Superior temporal gyrus (tissue), 1 donor: ENCODE measurements at regions not wholly inside any gene's neighbourhood (a gene's known extent, or its start where the extent isn't known, plus 50 kb on each side); places are given as distances from the start of the nearest gene placed in this dataset.

Experiments
- DNase-seq: peaks from one replicate; pipeline ENCODE4 v3.0.0-alpha.2; 2016; ENCODE audit errors: extremely low spot score

- DNase-seq, result no peak
Measured at GRCh38 chr9:135308821-135309762, 170.5 kb upstream of the PPP1R26 start.

- DNase-seq, result no peak
Measured at GRCh38 chr9:135309763-135310125, 169.8 kb upstream of the PPP1R26 start.

GRCh38 chr9:135310134-135310533 is 169.4 kb upstream of the PPP1R26 start:
- no peak for DNase-seq

- DNase-seq, result no peak
Measured at GRCh38 chr9:135315572-135315971, 164.0 kb upstream of the PPP1R26 start.

- no peak for DNase-seq
Measured at GRCh38 chr9:135320331-135320730, 159.3 kb upstream of the PPP1R26 start.

GRCh38 chr9:135320943-135321342 is 158.6 kb upstream of the PPP1R26 start:
- DNase-seq, result no peak

- DNase-seq, result no peak
Measured at GRCh38 chr9:135321580-135321979, 158.0 kb upstream of the PPP1R26 start.

- no peak for DNase-seq
Measured at GRCh38 chr9:135324329-135324728, 155.3 kb upstream of the PPP1R26 start.

GRCh38 chr9:135326141-135326540 is 153.4 kb upstream of the PPP1R26 start:
- no peak for DNase-seq

GRCh38 chr9:135326633-135327152 is 152.9 kb upstream of the PPP1R26 start:
- no peak for DNase-seq

GRCh38 chr9:135328485-135329417 is 150.8 kb upstream of the PPP1R26 start:
- no peak for DNase-seq

GRCh38 chr9:135329571-135330306 is 149.8 kb upstream of the PPP1R26 start:
- DNase-seq, result no peak

- no peak for DNase-seq
Measured at GRCh38 chr9:135330307-135330631, 149.3 kb upstream of the PPP1R26 start.

GRCh38 chr9:135330685-135331590 is 148.6 kb upstream of the PPP1R26 start:
- DNase-seq, result no peak

- no peak for DNase-seq
Measured at GRCh38 chr9:135332516-135332915, 147.1 kb upstream of the PPP1R26 start.

- no peak for DNase-seq
Measured at GRCh38 chr9:135332979-135333748, 146.4 kb upstream of the PPP1R26 start.

GRCh38 chr9:135334953-135335460 is 144.6 kb upstream of the PPP1R26 start:
- DNase-seq, result no peak

GRCh38 chr9:135335691-135336181 is 143.8 kb upstream of the PPP1R26 start:
- no peak for DNase-seq

- no peak for DNase-seq
Measured at GRCh38 chr9:135336722-135337527, 142.7 kb upstream of the PPP1R26 start.
